ENCODE measurements at regions not wholly inside any gene's neighbourhood (a gene's known extent, or its start where the extent isn't known, plus 50 kb on each side); places are given as distances from the start of the nearest gene placed in this dataset.

DNA sequence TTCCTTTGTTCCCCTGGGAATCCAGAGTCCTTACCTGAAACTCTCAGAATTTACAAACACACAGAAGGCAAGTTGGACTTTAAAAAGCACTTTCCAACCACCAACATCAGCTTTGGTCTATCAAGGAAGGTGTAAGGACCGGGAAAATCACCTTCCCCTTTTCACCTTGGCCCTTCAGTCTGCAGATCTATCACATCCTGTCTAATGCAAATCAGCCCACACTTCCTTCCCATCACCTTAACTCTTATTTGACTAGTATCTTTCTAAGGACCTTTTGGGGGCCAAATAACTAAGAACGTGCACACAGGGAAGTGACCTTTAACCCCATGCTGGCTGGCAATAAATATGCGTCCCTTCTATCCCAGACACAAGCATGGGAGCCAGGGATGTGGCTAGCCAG is 320.6 kb downstream of the ARRDC4 start:
- Histone ChIP-seq H3K27ac (ENCODE audit: insufficient read depth, low read length) (no peak overlapping the region), H3K4me1 (ENCODE audit: control insufficient read depth, extremely low read depth, insufficient read depth, low read length) (no peaks in the 10 kb centered on the region), H3K9me3 (ENCODE audit: control insufficient read depth, insufficient read depth, low read depth, low read length) (no peaks in the 10 kb centered on the region), H3K9ac (ENCODE audit: insufficient read depth, low read length) (no peak overlapping the region), H3K36me3 (ENCODE audit: control insufficient read depth, insufficient read depth, low read length) (no peaks in the 10 kb centered on the region), H2AFZ (ENCODE audit: low read length) (no peak overlapping the region), H4K20me1 (ENCODE audit: control insufficient read depth, extremely low read depth, insufficient read depth, low read length) (no peaks in the 10 kb centered on the region), H3K4me2 (ENCODE audit: extremely low read depth, insufficient read depth, low read length) (no peak overlapping the region), H3K4me3 (replicated peaks in 1 of 4; ENCODE audit: control extremely low read depth in 1 of 4, insufficient read depth in 1 of 4, low read depth in 3 of 4, low read length in 4 of 4) (no peak overlapping the region), H3K27me3 (ENCODE audit: control insufficient read depth, insufficient read depth, low read length) (no peaks in the 10 kb centered on the region), H3K79me2 (ENCODE audit: control insufficient read depth, insufficient read depth, low read length) (no peaks in the 10 kb centered on the region)
- no peak for DNase-seq (ENCODE audit: low read depth in 2 of 2)
- TF ChIP-seq, protein P1, sequence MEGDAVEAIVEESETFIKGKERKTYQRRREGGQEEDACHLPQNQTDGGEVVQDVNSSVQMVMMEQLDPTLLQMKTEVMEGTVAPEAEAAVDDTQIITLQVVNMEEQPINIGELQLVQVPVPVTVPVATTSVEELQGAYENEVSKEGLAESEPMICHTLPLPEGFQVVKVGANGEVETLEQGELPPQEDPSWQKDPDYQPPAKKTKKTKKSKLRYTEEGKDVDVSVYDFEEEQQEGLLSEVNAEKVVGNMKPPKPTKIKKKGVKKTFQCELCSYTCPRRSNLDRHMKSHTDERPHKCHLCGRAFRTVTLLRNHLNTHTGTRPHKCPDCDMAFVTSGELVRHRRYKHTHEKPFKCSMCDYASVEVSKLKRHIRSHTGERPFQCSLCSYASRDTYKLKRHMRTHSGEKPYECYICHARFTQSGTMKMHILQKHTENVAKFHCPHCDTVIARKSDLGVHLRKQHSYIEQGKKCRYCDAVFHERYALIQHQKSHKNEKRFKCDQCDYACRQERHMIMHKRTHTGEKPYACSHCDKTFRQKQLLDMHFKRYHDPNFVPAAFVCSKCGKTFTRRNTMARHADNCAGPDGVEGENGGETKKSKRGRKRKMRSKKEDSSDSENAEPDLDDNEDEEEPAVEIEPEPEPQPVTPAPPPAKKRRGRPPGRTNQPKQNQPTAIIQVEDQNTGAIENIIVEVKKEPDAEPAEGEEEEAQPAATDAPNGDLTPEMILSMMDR (conservative IDR thresholded peaks at IDR 0.05 in 1 of 2, IDR thresholded peaks at IDR 0.05 in 1 of 2; ENCODE audit: low read depth in 1 of 2, low read length in 2 of 2): no peak
- TF ChIP-seq EZH2 (IDR thresholded peaks at IDR 0.05; ENCODE audit: low read length, missing control alignments): no peak

DNA sequence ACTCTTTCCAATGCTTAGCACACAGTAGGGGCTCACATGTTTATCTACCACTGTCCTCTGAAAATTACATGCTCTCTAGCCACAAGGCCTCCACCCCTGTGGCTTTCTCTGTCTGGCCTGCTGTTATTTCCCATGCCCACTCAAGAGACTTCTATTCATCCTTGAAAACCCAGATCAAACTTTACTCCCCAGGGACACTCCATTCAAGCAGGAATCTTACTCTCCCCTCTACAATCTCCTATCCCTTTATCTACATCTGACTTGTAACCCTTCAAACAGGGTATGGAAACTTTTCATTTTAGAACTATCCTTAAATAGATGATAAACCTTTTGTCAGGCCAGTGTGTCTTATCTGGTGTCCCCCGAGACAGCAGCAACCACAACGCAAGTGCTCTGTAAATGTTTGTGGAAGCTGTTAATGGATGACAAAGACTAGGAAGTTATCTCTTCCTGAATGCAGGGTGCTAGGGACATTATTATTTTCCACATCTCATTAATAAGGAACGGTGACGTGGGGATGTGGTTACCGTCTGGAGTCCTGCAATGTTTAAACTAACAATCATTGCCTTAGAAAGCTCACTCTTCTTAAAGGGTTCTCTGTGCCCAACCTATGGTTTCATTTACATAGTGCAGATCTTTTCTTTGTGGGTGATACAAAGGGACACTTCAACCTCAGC is 322.3 kb downstream of the ARRDC4 start:
- no peak overlapping the region for H3K4me2 ChIP-seq (ENCODE audit: extremely low read depth, insufficient read depth, low read length)
- no peaks in the 10 kb centered on the region for H3K36me3 ChIP-seq (ENCODE audit: control insufficient read depth, insufficient read depth, low read length)
- no peak for DNase-seq (ENCODE audit: low read depth in 2 of 2)
- TF ChIP-seq, protein P1 (conservative IDR thresholded peaks at IDR 0.05 in 1 of 2, IDR thresholded peaks at IDR 0.05 in 1 of 2; ENCODE audit: low read depth in 1 of 2, low read length in 2 of 2): no peak
- TF ChIP-seq EZH2 (IDR thresholded peaks at IDR 0.05; ENCODE audit: low read length, missing control alignments): no peak
- H3K27me3 ChIP-seq (ENCODE audit: control insufficient read depth, insufficient read depth, low read length): no peaks in the 10 kb centered on the region
- H2AFZ ChIP-seq (ENCODE audit: low read length): no peak overlapping the region
- no peaks in the 10 kb centered on the region for H3K4me1 ChIP-seq (ENCODE audit: control insufficient read depth, extremely low read depth, insufficient read depth, low read length)
- H3K9ac ChIP-seq (ENCODE audit: insufficient read depth, low read length): no peak overlapping the region
- H3K79me2 ChIP-seq (ENCODE audit: control insufficient read depth, insufficient read depth, low read length): no peaks in the 10 kb centered on the region
- H3K4me3 ChIP-seq (replicated peaks in 1 of 4; ENCODE audit: control extremely low read depth in 1 of 4, insufficient read depth in 1 of 4, low read depth in 3 of 4, low read length in 4 of 4): no peak overlapping the region
- no peaks in the 10 kb centered on the region for H3K9me3 ChIP-seq (ENCODE audit: control insufficient read depth, insufficient read depth, low read depth, low read length)
- H3K27ac ChIP-seq (ENCODE audit: insufficient read depth, low read length): no peak overlapping the region
- H4K20me1 ChIP-seq (ENCODE audit: control insufficient read depth, extremely low read depth, insufficient read depth, low read length): no peaks in the 10 kb centered on the region

DNA sequence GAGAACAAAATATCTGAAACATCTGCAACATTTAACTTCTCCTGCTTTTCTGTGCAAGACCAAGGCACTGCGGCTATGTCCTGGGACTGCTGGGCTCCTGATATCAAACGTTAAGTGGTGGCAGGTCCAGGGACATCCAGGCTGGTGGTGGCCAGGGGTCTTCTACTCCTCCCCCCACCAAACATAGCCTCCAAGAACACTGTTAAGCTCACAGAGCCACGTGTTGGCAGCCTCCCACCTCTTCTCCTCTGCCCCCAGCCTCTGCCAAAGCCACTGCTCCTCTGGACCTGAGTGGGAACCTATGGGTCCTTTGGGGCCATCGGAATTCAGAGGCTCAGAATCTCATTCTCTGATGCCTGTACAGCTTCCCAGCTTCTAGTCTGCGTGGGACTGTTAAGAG is 325.7 kb downstream of the ARRDC4 start:
- Histone ChIP-seq H3K36me3 (ENCODE audit: control insufficient read depth, insufficient read depth, low read length) (no peaks in the 10 kb centered on the region), H3K4me2 (ENCODE audit: extremely low read depth, insufficient read depth, low read length) (no peak overlapping the region)

More for the DNA sequence above, 325.7 kb downstream of the ARRDC4 start:
- H4K20me1 ChIP-seq (ENCODE audit: control insufficient read depth, extremely low read depth, insufficient read depth, low read length): no peaks in the 10 kb centered on the region
- no peaks in the 10 kb centered on the region for H3K4me1 ChIP-seq (ENCODE audit: control insufficient read depth, extremely low read depth, insufficient read depth, low read length)
- H3K27me3 ChIP-seq (ENCODE audit: control insufficient read depth, insufficient read depth, low read length): no peaks in the 10 kb centered on the region
- H3K9ac ChIP-seq (ENCODE audit: insufficient read depth, low read length): no peak overlapping the region
- H2AFZ ChIP-seq (ENCODE audit: low read length): no peak overlapping the region
- H3K79me2 ChIP-seq (ENCODE audit: control insufficient read depth, insufficient read depth, low read length): no peaks in the 10 kb centered on the region
- TF ChIP-seq, protein P1 (conservative IDR thresholded peaks at IDR 0.05 in 1 of 2, IDR thresholded peaks at IDR 0.05 in 1 of 2; ENCODE audit: low read depth in 1 of 2, low read length in 2 of 2): no peak
- no peak for TF ChIP-seq EZH2 (IDR thresholded peaks at IDR 0.05; ENCODE audit: low read length, missing control alignments)
- no peak overlapping the region for H3K4me3 ChIP-seq (replicated peaks in 1 of 4; ENCODE audit: control extremely low read depth in 1 of 4, insufficient read depth in 1 of 4, low read depth in 3 of 4, low read length in 4 of 4)
- no peaks in the 10 kb centered on the region for H3K9me3 ChIP-seq (ENCODE audit: control insufficient read depth, insufficient read depth, low read depth, low read length)
- H3K27ac ChIP-seq (ENCODE audit: insufficient read depth, low read length): no peak overlapping the region
- DNase-seq (ENCODE audit: low read depth in 2 of 2): no peak
